PC-9 (cell line): ENCODE measurements at regions not wholly inside any gene's neighbourhood (a gene's known extent, or its start where the extent isn't known, plus 50 kb on each side); places are given as distances from the start of the nearest gene placed in this dataset.

Source experiments
- CTCF ChIP-seq: fragments of 200-600 bp; sonication (generic); conservative IDR thresholded peaks from 2 replicates; pipeline ENCODE4 v1.6.1; 2017; ENCODE audit warnings: mixed run types, antibody characterized with exemption, mild to moderate bottlenecking, moderate library complexity
- EZH2 ChIP-seq: fragments of 200-600 bp; sonication (generic); IDR thresholded peaks from 2 replicates; pipeline ENCODE4 v1.8.0; 2017; ENCODE audit warnings: antibody characterized with exemption, low read depth

- TF ChIP-seq CTCF (no peak), EZH2 (no peak)
Observed at GRCh38 chr20:58088625-58089024, 139.8 kb downstream of the ANKRD60 start.
